HAP-1 (cell line): ENCODE measurements at regions not wholly inside any gene's neighbourhood (a gene's known extent, or its start where the extent isn't known, plus 50 kb on each side); places are given as distances from the start of the nearest gene placed in this dataset.
"Not testable (repeated sequence)": the region's sequence is repeated elsewhere in the genome, so short reads cannot be mapped to it uniquely, and the experiment has no call there.

Experiments used
- DNase-seq, 2 experiments: peaks; one replicate each; pipeline ENCODE4 v3.0.0-alpha.2; 2016 to 2020; ENCODE audit warnings: low spot score in 2 of 2
- H3K27me3 ChIP-seq: fragments of 250-450 bp; sonication (Bioruptor Pico); 2 replicates; pipeline ENCODE4 v1.5.1; 2020; ENCODE audit warnings: low read depth, mild to moderate bottlenecking, moderate library complexity
- H3K36me3 ChIP-seq: fragments of 250-450 bp; sonication (Bioruptor Pico); replicated peaks from 2 replicates; pipeline ENCODE4 v1.5.1; 2020; ENCODE audit warnings: mild to moderate bottlenecking
- H3K4me1 ChIP-seq: fragments of 250-450 bp; sonication (Bioruptor Pico); 2 replicates; pipeline ENCODE4 v1.5.1; 2020; ENCODE audit warnings: mild to moderate bottlenecking
- H3K4me3 ChIP-seq: fragments of 250-450 bp; sonication (Bioruptor Pico); 2 replicates; pipeline ENCODE4 v1.5.1; 2020; ENCODE audit warnings: mild to moderate bottlenecking, moderate library complexity
- H3K9me3 ChIP-seq: fragments of 250-450 bp; sonication (Bioruptor Pico); 2 replicates; pipeline ENCODE4 v1.5.1; 2020; ENCODE audit warnings: mild to moderate bottlenecking, moderate library complexity
- in situ Hi-C: fragments of 300-500 bp; cut with MboI; formaldehyde crosslinking; loops from 3 replicates; pipeline ENCODE4 v1.14.3; 2020; ENCODE audit warnings: low sequenced_read_pairs, inconsistent platforms, mixed read lengths

DNA sequence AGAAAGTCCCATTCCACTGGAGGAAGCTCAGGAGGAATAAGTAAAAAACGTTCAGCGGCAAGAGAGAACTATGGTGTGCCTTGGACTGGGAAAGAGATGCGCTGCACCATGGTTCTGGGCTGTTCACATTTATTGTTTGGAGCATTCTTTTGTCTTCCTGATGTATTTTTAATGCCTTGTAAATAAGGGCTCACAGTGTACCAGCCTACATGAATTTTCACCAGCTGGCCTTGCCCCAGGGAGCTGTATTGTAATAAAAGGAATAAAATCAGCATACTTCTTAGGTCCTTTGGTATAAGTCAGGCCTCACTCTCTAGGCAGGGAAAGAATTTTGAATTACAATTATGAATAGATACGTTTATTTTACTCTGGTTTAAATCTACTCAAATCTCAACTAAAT lies 1249.6 kb downstream of the CNTNAP5 start:
- no peaks in the 10 kb centered on the region for H3K36me3 ChIP-seq
- no peaks in the 10 kb centered on the region; the same call in 1 of the 2 replicates for H3K9me3 ChIP-seq
- no peaks in the 10 kb centered on the region for H3K27me3 ChIP-seq
- H3K4me1 ChIP-seq = no peaks in the 10 kb centered on the region
- no peak overlapping the region for H3K4me3 ChIP-seq
- in situ Hi-C loops = no loop called here
- no peak for DNase-seq

DNA sequence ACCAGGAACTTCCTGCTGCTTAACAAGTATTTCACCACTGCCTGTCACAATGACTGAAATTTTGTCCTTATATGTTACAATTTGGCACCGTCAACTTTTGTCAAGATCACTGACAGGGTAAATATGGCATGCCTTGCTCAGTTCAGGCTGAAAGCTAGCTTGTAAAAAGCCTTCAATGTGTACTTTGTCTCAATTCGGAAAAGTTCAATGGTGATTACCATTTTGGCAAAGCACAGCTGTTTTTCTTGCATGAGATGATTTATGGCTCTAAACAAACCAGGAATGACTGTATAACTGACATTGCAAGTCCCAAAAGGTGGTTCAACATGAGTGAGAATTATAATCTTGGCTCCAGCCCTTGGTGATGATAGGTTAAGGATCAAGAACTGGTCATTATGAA lies 1255.2 kb downstream of the CNTNAP5 start:
- Histone ChIP-seq H3K27me3 (no peaks in the 10 kb centered on the region), H3K4me3 (no peak overlapping the region), H3K9me3 (no peaks in the 10 kb centered on the region), H3K36me3 (no peaks in the 10 kb centered on the region), H3K4me1 (no peaks in the 10 kb centered on the region)
- in situ Hi-C loops = no loop called here
- DNase-seq = no peak

DNA sequence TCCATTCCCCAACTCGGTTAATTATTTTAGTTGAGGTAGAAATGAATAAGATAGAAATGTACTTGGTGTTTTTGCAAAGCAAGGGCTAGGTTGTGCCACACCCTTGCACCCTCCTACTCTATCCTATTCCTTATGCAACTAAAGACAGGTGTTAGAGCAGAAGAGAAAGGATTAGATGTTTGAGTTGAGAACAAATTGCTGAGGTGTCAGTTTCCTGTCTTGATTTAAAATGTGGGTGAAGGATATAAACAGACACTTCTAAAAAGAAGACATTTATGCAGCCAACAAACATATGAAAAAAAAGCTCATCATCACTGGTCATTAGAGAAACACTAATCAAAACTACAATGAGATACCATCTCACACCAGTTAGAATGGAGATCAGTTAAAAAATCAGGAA lies 1256.2 kb downstream of the CNTNAP5 start:
- no peaks in the 10 kb centered on the region for H3K27me3 ChIP-seq

DNA sequence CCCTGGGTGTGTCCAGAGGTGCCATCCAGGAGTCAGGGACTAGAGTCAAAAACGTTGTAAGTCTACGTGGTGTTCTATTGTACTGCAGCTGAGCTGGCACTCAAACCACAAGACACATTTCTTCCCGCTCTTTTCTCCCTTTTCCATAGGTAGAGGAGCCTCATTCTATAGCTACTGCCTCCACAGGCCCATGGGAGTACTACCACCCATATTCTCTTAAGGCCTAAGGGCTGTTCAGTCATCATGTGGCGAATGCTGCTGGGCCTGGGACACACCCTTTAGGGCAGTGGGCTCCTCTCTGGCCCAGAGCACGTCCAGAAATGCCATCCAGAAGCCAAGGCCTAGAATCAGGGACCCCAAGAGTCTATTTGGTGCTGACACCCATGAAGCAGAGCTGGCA lies 1271.7 kb downstream of the CNTNAP5 start:
- DNase-seq = no peak
- in situ Hi-C loops = no loop called here
- Histone ChIP-seq H3K27me3 (no peaks in the 10 kb centered on the region), H3K36me3 (no peaks in the 10 kb centered on the region), H3K9me3 (no peaks in the 10 kb centered on the region), H3K4me3 (no peak overlapping the region), H3K4me1 (no peaks in the 10 kb centered on the region)

More for the DNA sequence above, 1256.2 kb downstream of the CNTNAP5 start:
- no peaks in the 10 kb centered on the region for H3K4me1 ChIP-seq
- in situ Hi-C loops = no loop called here
- H3K4me3 ChIP-seq = no peak overlapping the region
- no peaks in the 10 kb centered on the region for H3K36me3 ChIP-seq
- no peaks in the 10 kb centered on the region for H3K9me3 ChIP-seq
- no peak for DNase-seq

DNA sequence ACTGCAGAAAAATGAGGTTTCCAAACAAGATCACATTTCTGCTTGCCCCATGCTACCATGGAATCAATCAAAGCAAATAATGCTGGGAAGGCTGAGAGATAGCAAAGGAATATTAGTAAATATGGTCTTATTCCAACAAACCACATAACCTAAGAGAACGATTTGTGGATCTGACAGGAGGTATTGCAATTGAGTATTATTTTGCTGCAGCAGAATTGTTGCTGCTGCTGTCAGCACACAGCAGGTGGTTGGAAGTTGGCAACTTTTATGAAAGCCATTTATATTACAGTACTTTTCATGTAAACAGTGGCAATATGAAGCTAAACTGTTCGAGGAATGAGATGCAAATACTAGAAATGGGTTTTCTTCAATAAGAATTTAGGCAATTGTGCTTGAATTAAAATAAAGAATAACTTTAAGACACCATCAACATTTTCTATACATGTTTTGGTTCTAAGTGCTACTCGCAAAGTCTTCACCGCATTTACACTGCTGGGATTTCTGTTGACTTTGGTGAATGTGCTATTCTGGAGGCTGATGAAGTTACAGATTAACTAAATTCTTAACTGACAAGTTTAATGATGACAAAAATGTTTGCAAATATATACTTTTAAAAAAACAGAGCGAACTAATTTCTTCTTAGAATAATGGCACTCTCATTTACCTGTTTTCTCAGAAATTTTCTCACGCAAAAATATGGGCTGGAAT lies 1285.7 kb downstream of the CNTNAP5 start:
- Histone ChIP-seq H3K27me3 (no peaks in the 10 kb centered on the region), H3K4me3 (no peak overlapping the region), H3K36me3 (no peaks in the 10 kb centered on the region), H3K9me3 (no peaks in the 10 kb centered on the region; the same call in 1 of the 2 replicates), H3K4me1 (no peaks in the 10 kb centered on the region)
- DNase-seq = no peak
- in situ Hi-C loops = no loop called here

DNA sequence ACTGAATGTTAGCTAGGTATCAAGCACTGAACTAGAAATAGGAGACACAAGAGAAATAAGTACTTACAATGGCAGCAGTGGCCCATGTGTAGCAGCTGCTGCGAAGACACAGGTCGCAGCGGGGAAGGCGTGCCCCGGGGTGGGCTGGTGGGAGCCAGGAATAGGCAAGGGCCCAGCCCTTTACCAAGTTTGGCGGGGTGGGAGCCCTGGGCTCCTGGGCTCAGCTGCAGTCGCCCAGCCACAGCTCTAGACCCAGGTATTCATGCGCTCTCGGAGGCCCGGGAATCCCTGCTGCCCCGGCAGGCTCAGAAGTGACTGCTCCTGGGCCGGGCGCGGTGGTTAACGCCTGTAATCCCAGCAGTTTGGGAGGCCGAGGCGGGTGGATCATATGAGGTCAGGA lies 1287.3 kb downstream of the CNTNAP5 start:
- Histone ChIP-seq H3K9me3 (no peaks in the 10 kb centered on the region; the same call in 1 of the 2 replicates), H3K36me3 (no peaks in the 10 kb centered on the region), H3K4me1 (no peaks in the 10 kb centered on the region), H3K27me3 (no peaks in the 10 kb centered on the region), H3K4me3 (no peak overlapping the region)
- in situ Hi-C loops = no loop called here
- no peak for DNase-seq

DNA sequence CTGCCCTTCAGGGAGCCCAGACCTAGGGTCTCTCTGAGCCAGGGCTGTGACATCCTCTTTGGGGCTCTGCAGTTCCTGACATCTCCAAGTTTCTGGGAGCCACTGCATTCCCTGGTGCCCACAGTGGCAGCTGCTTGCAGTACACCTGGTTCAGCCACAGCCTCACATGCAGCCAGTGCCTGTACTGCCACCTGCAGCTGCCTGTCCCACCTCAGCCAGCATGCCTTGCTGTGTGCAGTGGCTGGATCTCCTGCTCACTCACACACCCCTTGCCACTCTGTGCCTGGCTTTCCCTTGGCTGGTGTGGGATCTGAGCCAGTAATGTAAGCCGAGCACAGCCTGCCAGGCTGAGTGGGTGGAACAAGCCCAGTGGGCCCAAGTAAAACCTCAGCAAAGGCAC lies 1288.7 kb downstream of the CNTNAP5 start:
- Histone ChIP-seq H3K36me3 (no peaks in the 10 kb centered on the region), H3K4me1 (no peaks in the 10 kb centered on the region), H3K27me3 (no peaks in the 10 kb centered on the region), H3K9me3 (no peaks in the 10 kb centered on the region; the same call in 1 of the 2 replicates), H3K4me3 (no peak overlapping the region)
- DNase-seq = no peak
- in situ Hi-C loops = no loop called here

DNA sequence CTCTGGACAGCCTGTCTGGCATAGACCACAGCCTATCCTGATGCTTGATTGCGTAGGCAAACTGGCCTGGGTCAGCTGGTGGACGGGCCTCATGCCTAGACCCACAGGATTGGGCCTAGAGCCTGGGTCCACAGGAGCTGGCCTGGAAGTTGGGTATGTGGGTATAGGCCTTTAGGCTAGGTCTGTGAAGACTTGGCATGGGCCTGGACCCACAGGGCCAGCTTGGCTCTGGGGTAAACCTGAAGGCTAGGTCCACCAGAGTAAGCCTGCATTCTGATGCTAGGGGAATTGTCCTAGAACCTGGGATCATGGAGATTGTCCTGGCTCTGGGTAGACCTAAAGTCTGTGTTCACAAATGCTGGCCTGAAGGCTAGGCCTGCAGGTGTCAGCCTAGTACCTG lies 1293.7 kb downstream of the CNTNAP5 start:
- in situ Hi-C loops = no loop called here
- H3K4me3 ChIP-seq = no peak overlapping the region
- H3K36me3 ChIP-seq = no peaks in the 10 kb centered on the region
- H3K9me3 ChIP-seq = peaks cover 2% of the 10 kb centered on the region; the same call in 1 of the 2 replicates
- no peak for DNase-seq
- no peaks in the 10 kb centered on the region for H3K27me3 ChIP-seq
- no peaks in the 10 kb centered on the region for H3K4me1 ChIP-seq

DNA sequence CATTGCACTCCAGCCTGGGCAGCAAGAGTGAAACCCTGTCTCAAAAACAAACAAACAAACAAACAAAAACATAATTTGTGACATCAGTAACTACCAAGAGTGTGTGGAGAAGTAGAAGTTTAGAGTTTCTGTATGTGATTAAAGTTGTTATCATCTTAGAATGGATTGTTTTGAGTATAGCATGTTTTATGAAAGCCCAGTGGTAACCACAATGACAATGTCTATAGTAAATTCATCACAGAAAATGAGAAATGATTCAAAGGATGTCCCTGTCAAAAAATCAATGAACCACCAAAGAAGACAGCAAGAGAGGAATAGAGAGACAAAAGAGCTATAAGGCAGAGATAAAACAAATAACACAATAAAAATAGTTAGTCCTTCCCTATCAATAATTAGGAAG lies 1299.2 kb downstream of the CNTNAP5 start:
- H3K36me3 ChIP-seq = no peaks in the 10 kb centered on the region
- DNase-seq = no peak
- H3K4me1 ChIP-seq = no peaks in the 10 kb centered on the region
- no peaks in the 10 kb centered on the region for H3K27me3 ChIP-seq
- no peak overlapping the region for H3K4me3 ChIP-seq
- H3K9me3 ChIP-seq = peaks cover 2% of the 10 kb centered on the region; the same call in 1 of the 2 replicates
- in situ Hi-C loops = no loop called here

DNA sequence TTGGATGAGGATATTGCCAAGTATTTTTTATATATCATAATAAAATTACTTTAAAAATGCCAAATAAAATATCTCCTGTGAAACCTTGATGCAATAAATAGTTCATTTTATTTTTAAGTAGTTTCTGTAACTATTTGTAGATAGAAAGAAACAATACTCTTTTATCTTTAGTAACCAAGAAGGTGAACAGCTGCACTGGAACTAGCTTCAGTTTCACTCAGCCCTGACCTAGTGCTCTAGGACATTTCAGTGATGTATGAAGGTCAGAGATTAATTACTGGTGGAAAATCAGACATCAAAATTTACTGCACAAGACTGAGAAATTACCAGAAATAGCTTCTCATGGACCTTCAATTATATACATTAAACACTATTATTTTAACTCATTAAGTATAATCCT lies 1305.0 kb downstream of the CNTNAP5 start:
- Histone ChIP-seq H3K27me3 (no peaks in the 10 kb centered on the region), H3K4me1 (no peaks in the 10 kb centered on the region), H3K36me3 (no peaks in the 10 kb centered on the region), H3K4me3 (no peak overlapping the region), H3K9me3 (no peaks in the 10 kb centered on the region)
- DNase-seq = no peak
- in situ Hi-C loops = no loop called here

DNA sequence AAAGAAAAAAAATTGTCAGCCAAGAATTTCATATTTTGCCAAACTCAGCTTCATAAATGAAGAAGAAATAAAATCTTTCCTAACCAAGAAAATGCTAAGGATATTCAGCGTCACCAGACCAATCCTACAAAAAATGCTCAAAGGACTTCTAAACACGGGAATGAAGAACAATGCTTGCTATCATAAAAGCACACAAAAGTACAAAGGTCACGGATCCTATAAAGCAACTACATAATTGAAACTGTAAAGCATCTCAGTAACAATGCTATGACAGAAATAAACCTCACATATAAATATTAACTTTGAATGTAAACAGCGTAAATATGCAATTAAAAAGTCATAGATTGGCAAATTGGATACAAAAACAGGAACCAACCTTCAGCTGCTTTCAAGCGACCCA lies 1314.6 kb upstream of the GYPC start:
- in situ Hi-C loops = no loop called here
- Histone ChIP-seq H3K4me1 (no peaks in the 10 kb centered on the region), H3K4me3 (no peak overlapping the region), H3K36me3 (no peaks in the 10 kb centered on the region), H3K27me3 (no peaks in the 10 kb centered on the region), H3K9me3 (no peaks in the 10 kb centered on the region)
- no peak for DNase-seq

DNA sequence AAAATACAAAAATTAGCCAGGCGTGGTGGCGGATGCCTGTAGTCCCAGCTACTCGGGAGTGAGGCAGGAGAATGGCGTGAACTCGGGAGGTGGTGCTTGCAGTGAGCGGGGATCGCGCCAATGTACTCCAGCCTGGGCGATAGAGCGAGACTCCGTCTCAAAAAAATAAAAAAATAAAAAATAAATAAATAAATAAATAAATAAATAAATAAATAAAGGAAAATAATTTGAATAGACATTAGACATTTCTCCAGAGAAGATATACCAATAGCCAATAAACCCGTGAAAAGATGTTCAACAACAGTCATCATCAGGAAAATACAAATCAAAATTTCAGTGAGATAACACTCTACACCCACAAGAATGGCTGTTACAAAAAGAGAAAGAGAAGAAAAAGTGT lies 1302.4 kb upstream of the GYPC start:
- H3K4me3 ChIP-seq, in situ Hi-C loops, H3K27me3 ChIP-seq, DNase-seq, H3K9me3 ChIP-seq, H3K36me3 ChIP-seq, H3K4me1 ChIP-seq: not testable (repeated sequence)

DNA sequence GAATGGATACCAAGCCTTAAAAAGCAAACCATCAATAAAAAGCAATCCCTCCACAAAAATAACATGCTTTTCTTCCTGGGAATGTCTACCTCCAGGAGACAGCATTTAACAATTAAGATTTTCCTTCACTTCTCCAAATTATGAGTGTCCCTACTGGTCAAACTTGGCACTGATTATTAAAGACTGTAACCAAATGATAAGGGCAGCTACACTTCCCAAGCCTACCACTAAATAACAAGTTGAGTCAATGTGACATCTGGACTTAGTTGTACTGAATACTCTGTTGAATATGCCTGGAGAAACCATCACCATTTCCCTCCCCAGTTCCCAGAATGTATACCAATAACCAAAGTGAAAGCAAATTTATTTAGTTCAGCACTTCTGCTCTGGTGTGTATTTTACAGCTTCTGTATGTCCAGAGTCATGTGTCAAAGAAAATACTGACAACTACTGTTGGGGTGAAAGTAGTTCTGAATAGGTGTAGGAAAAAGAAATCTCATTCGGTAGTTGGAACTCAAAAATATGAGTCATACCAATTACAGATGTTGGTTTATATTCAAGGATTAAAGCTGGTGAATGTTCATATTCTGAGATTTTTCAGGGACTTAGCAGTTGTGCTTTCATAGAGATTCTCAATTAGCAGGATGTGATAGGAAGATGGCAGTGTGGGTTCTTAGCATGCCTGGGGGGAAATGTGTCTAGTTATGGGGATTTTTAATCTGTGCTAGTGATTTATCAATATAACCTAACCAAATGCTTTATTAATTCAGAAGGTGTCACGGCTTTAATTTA lies 1291.6 kb upstream of the GYPC start:
- Histone ChIP-seq H3K4me3 (no peak overlapping the region), H3K36me3 (no peaks in the 10 kb centered on the region), H3K4me1 (no peaks in the 10 kb centered on the region), H3K9me3 (no peaks in the 10 kb centered on the region), H3K27me3 (no peaks in the 10 kb centered on the region)
- in situ Hi-C loops = no loop called here
- DNase-seq = no peak

DNA sequence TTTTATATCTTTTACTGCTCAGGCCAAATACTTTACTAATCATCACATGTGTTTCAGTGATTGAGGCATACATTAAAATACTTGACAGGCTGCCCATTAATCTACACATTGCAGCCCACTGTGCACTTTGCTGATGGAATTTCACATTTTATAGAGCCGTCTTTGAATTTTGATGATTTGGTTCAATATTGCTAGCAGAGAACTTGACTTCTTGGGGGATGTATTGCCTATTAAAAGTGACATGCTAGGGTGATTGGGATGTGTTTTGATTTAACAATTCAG lies 1291.0 kb upstream of the GYPC start:
- in situ Hi-C loops = no loop called here
- H3K4me3 ChIP-seq = no peak overlapping the region
- H3K27me3 ChIP-seq = no peaks in the 10 kb centered on the region
- H3K4me1 ChIP-seq = no peaks in the 10 kb centered on the region
- DNase-seq = no peak
- no peaks in the 10 kb centered on the region for H3K36me3 ChIP-seq
- no peaks in the 10 kb centered on the region for H3K9me3 ChIP-seq
